ENCODE measurements at regions not wholly inside any gene's neighbourhood (a gene's known extent, or its start where the extent isn't known, plus 50 kb on each side); places are given as distances from the start of the nearest gene placed in this dataset.
A peak's percentile ranks its signal among the peaks of the same experiment; 100 is the strongest.

- no peak for DNase-seq
Observed at GRCh38 chr2:60400462-60401246, 152.8 kb downstream of the BCL11A start.

DNA sequence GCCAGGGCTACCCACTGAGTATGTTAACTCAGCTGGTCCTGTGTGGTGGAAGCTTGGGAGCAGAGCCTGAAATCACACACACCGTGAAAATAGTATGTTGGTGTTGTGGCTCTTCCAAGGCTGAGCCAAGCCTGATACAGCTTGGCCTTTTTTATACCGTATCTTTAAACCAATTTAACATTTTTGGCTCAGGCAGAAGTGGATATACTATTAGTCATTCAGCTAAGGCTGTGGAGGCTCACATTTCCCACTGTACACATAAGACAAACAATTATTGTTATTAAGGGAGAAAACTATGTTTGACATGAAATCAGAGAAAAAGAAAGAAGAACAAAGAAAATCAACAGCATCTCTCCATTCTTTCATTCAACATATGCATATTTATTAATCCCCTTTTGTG, 159.0 kb downstream of the BCL11A start:
- no peak for DNase-seq

DNA sequence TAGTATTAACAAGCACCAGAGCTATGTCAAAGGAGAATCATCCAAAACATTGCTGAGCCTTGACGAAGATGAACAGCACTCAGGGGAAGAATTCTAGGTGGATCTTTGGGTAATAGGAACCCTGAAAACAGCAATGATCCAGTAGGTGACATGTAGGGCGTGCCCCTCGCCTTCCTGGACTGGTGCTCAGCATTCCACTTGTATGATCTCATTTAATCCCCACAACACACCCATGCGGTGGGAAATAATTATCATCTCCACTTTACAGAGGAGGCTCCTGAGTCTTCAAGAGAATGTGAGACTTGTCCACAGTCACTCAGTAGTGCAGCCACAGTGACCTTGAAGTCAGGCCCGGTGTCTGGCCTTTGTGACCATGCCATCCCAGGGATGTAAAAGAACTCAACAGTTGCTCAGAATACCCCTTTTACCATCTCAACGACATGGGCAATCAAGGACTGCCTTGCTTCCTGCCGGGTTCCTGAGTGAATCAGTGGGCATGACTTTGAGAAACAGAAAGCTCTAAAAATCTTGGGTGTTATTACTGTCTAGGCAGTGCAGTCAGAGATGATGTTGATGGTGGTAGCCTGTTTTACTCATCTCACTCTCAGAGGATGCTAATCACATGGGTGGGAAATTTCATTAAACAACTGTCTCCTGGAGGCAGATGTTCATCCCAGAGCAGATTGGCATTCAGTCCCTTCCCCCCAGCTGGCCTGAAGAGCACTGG, 161.6 kb downstream of the BCL11A start:
- DNase-seq = no peak

DNA sequence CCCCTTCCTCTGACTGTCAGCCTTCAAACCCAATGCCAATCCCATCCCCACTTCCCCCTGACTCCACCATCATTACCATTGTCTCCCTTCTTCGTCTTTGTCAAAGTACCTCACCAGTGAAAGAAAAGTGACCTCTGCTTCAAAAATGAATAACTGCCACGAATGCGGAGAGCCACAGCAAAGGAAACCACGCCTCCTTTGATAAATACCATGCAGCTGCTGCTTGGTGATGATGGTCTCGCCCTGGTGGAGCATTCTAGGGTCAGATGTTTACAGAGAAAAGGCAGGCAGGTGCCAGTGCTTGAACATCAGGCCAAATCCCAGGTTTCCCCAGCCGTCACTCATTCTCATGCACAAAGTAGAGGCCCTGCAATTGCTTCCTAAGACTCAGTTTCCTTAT, 162.2 kb downstream of the BCL11A start:
- DNase-seq = no peak

- DNase-seq = no peak
Observed at GRCh38 chr2:60386436-60386835, 167.0 kb downstream of the BCL11A start.

DNA sequence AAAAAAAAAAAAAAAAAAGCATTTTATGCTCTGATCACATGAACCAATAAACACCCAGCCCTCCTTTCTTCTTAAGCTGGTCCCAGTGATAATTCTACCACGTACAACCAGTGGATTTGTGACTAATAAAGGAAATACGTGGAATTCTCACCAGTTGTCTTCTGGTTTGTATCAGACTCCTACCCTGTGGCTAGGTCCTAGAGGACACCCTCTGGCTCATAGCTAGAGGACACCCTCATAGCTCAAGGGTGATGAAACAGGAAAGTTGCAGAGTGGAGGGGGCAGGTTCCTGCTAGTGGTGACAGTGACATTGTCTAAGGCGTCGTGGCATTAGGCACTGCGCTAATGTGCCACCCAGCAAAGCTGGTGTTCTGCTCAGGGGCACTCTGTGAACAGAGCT, 167.8 kb downstream of the BCL11A start:
- no peak for DNase-seq

DNA sequence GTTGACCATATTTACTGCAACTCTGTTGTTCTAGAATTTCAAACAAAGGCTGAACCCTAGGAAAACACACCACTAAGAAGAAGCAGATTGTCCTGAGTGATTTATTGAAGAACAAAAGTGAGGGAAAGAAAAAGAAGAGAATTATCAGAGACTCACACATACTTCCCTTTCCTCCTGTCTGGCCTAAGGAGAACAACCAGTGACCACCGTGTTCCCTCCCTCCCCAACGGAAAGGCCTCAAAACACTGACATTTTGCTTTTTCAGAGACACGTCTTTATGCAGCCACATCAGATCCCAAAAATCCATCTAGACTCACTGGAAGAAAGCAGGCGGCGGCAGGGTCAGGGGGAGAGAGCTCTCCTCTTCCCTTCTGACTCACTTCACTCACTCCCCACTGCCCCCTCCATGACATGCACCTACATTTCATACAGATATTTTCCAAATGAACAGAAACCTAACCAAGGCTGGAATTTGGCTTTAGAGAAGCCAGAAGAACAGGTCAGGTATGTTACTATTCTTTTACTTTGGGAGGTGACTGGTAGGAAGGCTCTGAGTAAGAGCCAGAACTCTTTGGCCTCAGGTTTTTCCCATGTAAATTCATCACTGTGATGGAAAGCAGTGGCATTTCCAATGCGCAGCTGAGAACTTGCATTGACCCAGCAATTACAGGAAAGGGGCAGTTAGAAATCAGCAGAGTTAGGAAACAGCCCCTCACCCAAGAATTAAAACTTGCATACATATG, 169.9 kb downstream of the BCL11A start:
- no peak for DNase-seq

DNA sequence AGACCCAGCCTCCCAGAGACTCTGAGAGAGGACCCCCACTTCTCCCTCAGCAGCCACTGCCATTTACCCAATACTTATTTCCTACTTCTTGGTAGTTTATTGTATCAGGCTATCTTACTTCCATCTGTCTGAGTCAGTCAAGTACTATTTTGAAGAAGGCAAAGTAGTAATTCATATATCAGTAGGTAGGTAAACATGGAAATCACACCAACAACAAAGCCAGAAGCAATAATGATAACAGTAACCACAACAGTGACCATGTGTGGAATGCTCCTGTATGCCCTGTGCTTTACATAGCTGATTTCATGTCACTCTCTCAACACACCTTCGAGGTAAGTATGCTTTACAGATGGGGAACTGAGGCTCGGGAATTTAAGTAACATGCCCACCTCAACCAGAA, 173.0 kb downstream of the BCL11A start:
- no peak for DNase-seq

- no peak for DNase-seq
Observed at GRCh38 chr2:60379684-60380083, 173.8 kb downstream of the BCL11A start.

GRCh38 chr2:60379216-60379615, 174.2 kb downstream of the BCL11A start:
- DNase-seq = no peak

DNA sequence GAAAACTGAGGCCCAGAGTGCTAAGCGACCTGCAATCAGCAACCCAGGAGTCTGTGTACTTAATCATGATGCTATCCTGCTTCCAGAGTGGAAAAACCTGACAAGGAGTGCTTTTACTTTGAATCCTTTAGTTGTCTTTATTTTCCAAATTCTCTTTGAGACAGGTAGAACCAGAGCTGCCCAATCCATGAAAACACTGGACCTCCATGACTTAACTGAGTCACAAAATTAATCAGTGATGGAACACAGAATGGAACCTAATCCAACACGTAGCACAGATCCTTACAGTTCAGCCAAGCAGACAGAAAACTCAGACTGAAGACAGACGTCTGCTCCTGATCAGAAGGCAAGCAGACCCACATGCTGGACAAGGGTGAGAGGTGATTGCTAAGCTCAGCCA, 175.6 kb downstream of the BCL11A start:
- DNase-seq = no peak

DNA sequence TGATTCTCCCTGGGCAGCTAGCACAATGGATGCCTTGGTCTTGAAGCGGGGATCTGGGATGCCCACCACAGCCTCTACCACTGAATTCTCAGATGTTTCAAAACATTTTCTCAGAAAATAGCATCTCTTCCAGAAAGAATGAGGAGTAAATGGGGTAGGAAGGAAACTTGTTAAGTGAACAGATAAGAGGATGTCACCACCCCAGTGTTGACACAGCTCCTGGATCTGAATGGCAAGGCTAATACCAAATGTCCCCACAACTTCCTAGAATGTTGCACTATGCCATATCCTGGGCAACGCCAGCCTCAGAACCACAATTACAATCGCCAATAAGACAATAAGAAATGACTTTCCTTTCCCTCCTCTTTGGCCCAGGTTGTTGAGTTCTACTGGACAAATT, 177.2 kb downstream of the BCL11A start:
- DNase-seq = no peak

DNA sequence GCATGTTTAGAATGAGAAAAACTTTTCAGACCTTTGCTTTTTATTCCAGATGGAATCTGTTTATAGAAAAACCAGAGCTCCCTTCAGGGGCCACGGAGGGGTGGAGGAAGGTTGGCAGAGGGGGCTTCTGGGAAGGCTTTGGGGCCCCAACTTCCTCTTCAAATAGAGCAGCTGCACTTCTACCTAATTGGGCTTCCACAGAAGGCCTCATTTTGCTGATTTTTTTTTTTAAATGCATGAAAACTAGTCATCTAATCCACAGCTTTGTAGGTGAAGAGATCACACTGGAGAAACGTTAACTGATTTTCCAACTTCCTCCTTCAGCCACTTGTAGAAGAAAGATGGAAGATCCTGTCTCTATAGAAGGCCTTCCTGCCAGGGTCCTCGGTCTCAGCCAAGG, 181.8 kb downstream of the BCL11A start:
- no peak for DNase-seq

GRCh38 chr2:60371219-60371618, 182.2 kb downstream of the BCL11A start:
- no peak for DNase-seq

- no peak for DNase-seq
Observed at GRCh38 chr2:60370814-60371213, 182.6 kb downstream of the BCL11A start.

DNA sequence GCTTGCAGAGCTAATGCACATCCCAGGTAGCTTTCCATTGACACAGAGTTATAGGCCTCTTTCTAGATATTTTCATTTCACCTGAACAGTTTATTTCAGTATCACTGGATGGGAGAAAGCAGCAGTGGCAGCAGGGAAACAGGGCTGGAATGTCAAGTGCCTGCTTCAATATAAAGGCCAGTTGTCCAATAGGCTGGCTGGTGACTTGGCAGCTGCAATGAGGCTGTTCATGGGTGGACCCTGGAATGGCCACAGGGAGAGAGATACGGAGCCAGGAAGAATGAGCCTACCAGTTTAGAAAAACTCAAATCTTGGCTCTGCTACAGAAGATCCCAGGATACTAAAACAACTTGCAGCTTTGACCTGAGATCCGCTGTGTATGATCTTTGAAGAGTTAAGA, 185.0 kb downstream of the BCL11A start:
- DNase-seq = no peak

- DNase-seq = no peak
Observed at GRCh38 chr2:60366135-60366712, 187.2 kb downstream of the BCL11A start.

DNA sequence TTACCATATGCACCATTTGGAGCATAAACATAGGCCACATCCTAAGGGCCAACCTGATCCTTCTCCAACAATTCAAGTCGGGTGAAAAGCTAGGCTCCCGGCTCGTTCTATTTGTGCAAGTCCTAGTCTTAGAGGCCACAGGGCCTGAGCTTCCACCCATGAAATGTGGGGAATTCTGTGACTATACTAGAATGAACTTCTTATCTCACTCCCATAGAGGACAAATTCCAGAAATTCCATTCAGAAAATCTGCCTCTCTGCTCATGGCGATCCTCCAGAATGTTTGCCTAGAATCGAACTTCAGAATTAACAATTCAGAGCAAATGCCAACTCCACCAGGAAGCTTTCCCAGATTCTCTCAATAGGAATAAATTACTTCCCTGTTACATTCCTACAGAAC, 187.9 kb downstream of the BCL11A start:
- DNase-seq = no peak

GRCh38 chr2:60364491-60364890, 189.0 kb downstream of the BCL11A start:
- no peak for DNase-seq

DNA sequence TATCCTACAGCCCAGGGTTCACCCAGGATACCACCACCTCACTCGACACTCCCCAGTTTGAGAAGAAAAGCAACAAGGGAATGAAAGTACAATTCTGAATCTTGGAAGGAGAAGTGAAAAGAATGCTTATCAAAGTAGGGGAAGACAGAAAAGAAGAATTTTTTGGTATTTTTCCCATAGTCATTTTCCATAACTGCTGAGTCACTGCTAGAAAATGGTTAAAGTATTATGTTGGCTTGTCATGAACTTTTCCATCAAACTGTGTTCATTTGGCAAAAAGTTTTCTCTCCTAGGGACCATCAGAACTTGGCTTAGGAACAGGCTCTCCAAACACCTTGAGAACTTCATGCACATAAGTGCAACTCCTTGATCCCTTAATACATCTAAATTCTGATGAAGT, 192.0 kb downstream of the BCL11A start:
- DNase-seq = no peak

DNA sequence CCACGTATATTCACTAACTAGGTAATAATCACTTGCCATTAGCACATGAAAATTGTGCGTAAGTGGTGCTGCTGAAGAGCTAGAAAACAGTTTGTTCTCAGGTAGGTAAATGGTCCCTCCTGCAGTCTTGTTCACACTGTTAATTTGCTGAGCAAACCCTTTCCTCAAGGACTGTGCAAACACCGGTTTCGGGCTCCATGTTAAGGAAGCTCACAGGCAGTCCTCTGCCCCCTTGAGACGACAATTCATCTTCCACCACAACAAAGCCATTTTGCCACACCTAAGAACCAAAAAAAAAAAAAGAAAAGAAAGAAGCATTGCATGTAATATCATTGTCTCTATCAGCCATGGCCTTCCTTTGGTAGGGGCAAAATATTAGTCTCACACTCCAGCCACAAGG, 193.9 kb downstream of the BCL11A start:
- peak; percentile 12 for DNase-seq

DNA sequence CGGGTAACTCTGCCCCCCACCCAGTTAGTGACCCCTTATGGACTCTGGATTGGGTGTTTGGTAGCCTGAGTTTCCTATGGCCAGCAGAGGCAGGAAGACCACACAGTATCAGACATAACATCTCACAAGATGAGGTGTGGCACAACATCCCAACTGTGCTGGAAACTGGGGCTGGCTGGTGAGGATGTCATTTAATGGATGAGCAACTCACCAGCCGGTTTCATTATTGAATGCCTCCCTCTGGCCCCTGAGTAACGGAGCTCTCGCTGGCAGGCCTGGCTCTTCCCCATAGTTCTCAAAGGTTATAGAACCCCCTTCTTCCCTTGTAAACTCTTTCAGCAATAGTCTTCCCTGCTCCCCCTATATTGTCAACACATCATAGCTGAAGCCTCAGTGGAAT, 195.0 kb downstream of the BCL11A start:
- no peak for DNase-seq

- DNase-seq = no peak
Observed at GRCh38 chr2:60357996-60358395, 195.5 kb downstream of the BCL11A start.

- no peak for DNase-seq
Observed at GRCh38 chr2:60356346-60356745, 197.1 kb downstream of the BCL11A start.

Measured in NCI-H510A treated with DMSO at 0.1 percent for 48 hours (cell line).